ENCODE measurements at regions not wholly inside any gene's neighbourhood (a gene's known extent, or its start where the extent isn't known, plus 50 kb on each side); places are given as distances from the start of the nearest gene placed in this dataset.

GRCh38 chr5:8924054-8924793 lies 621.7 kb downstream of the SEMA5A start:
- TF ChIP-seq REST (IDR thresholded peaks at IDR 0.05; ENCODE audit: insufficient read depth in 1 of 2, low read depth in 2 of 2, low read length in 2 of 2) (no peak), FOXP2 (optimal IDR thresholded peaks at IDR 0.05; ENCODE audit: borderline replicate concordance, extremely low read depth, extremely low read length, insufficient read depth) (no peak), TAF1 (IDR thresholded peaks at IDR 0.05; ENCODE audit: borderline replicate concordance, insufficient read depth, low read length) (no peak), POLR2AphosphoS5 (IDR thresholded peaks at IDR 0.05; ENCODE audit: low read depth, low read length) (no peak), SIN3A (IDR thresholded peaks at IDR 0.05; ENCODE audit: borderline replicate concordance, insufficient read depth, low read length) (no peak)

- TF ChIP-seq SIN3A (IDR thresholded peaks at IDR 0.05; ENCODE audit: borderline replicate concordance, insufficient read depth, low read length) (no peak), FOXP2 (optimal IDR thresholded peaks at IDR 0.05; ENCODE audit: borderline replicate concordance, extremely low read depth, extremely low read length, insufficient read depth) (no peak), REST (IDR thresholded peaks at IDR 0.05; ENCODE audit: insufficient read depth in 1 of 2, low read depth in 2 of 2, low read length in 2 of 2) (no peak), TAF1 (IDR thresholded peaks at IDR 0.05; ENCODE audit: borderline replicate concordance, insufficient read depth, low read length) (no peak), POLR2AphosphoS5 (IDR thresholded peaks at IDR 0.05; ENCODE audit: low read depth, low read length) (no peak)
Observed at GRCh38 chr5:8930021-8930420, 615.9 kb downstream of the SEMA5A start.

GRCh38 chr5:8934455-8934854 lies 611.4 kb downstream of the SEMA5A start:
- TF ChIP-seq FOXP2 (optimal IDR thresholded peaks at IDR 0.05; ENCODE audit: borderline replicate concordance, extremely low read depth, extremely low read length, insufficient read depth) (no peak), SIN3A (IDR thresholded peaks at IDR 0.05; ENCODE audit: borderline replicate concordance, insufficient read depth, low read length) (no peak), POLR2AphosphoS5 (IDR thresholded peaks at IDR 0.05; ENCODE audit: low read depth, low read length) (no peak), REST (IDR thresholded peaks at IDR 0.05; ENCODE audit: insufficient read depth in 1 of 2, low read depth in 2 of 2, low read length in 2 of 2) (no peak), TAF1 (IDR thresholded peaks at IDR 0.05; ENCODE audit: borderline replicate concordance, insufficient read depth, low read length) (no peak)

GRCh38 chr5:8940934-8941333 lies 604.9 kb downstream of the SEMA5A start:
- TF ChIP-seq SIN3A (IDR thresholded peaks at IDR 0.05; ENCODE audit: borderline replicate concordance, insufficient read depth, low read length), result no peak
- TF ChIP-seq TAF1 (IDR thresholded peaks at IDR 0.05; ENCODE audit: borderline replicate concordance, insufficient read depth, low read length), result no peak
- TF ChIP-seq POLR2AphosphoS5 (IDR thresholded peaks at IDR 0.05; ENCODE audit: low read depth, low read length), result no peak
- no peak for TF ChIP-seq REST (IDR thresholded peaks at IDR 0.05; ENCODE audit: insufficient read depth in 1 of 2, low read depth in 2 of 2, low read length in 2 of 2)
- no peak for TF ChIP-seq FOXP2 (optimal IDR thresholded peaks at IDR 0.05; ENCODE audit: borderline replicate concordance, extremely low read depth, extremely low read length, insufficient read depth)

All from PFSK-1 (cell line).